Lung (tissue), 11 donors: ENCODE measurements at regions not wholly inside any gene's neighbourhood (a gene's known extent, or its start where the extent isn't known, plus 50 kb on each side); places are given as distances from the start of the nearest gene placed in this dataset.

Experiments
- ATAC-seq: fragments of 200-7000 bp; cut with Tn5 transposase; one replicate; pipeline ENCODE4 v1.9.1; 2020; ENCODE audit warnings: moderate number of reproducible peaks; ENCODE audit not compliant: insufficient read depth, low FRiP score
- DNase-seq, 3 donors: peaks; one replicate each; pipeline ENCODE4 v3.0.0-alpha.2; 2013 to 2017
- H3K27ac ChIP-seq, 2 donors: one replicate each; pipeline ENCODE4 v1.5.1; 2013; ENCODE audit warnings: mild to moderate bottlenecking in 2 of 2, moderate library complexity in 2 of 2, control low read depth in 1 of 2, inconsistent platforms in 1 of 2, low read depth in 1 of 2, low read length in 1 of 2
- H3K27me3 ChIP-seq, 3 donors: one replicate each; pipeline ENCODE4 v1.5.1; 2013; ENCODE audit warnings: low read length in 2 of 3; ENCODE audit not compliant: control insufficient read depth in 3 of 3, insufficient read depth in 3 of 3
- H3K36me3 ChIP-seq, 4 donors: one replicate each; pipeline ENCODE4 v1.5.1; 2013; ENCODE audit warnings: low read length in 4 of 4, mild to moderate bottlenecking in 1 of 4, moderate library complexity in 1 of 4; ENCODE audit not compliant: control insufficient read depth in 4 of 4, insufficient read depth in 4 of 4
- H3K4me1 ChIP-seq, 5 donors: one replicate each; pipeline ENCODE4 v1.5.1; 2013; ENCODE audit warnings: low read length in 5 of 5, mild to moderate bottlenecking in 2 of 5, moderate library complexity in 1 of 5; ENCODE audit not compliant: control insufficient read depth in 5 of 5, insufficient read depth in 5 of 5
- H3K4me3 ChIP-seq: one replicate; pipeline ENCODE4 v1.5.1; 2013; ENCODE audit warnings: mild to moderate bottlenecking, control low read depth, moderate library complexity
- H3K9ac ChIP-seq, 2 donors: one replicate each; pipeline ENCODE4 v1.5.1; 2013; ENCODE audit warnings: low read length in 2 of 2, control low read depth in 1 of 2; ENCODE audit not compliant: insufficient read depth in 1 of 2
- H3K9me3 ChIP-seq, 4 donors: one replicate each; pipeline ENCODE4 v1.5.1; 2013; ENCODE audit warnings: low read length in 3 of 4, mild to moderate bottlenecking in 1 of 4, moderate library complexity in 1 of 4; ENCODE audit not compliant: control insufficient read depth in 4 of 4, insufficient read depth in 3 of 4
- CTCF ChIP-seq: IDR thresholded peaks from 2 replicates; pipeline ENCODE4 v1.5.1; 2012; ENCODE audit warnings: mild to moderate bottlenecking; ENCODE audit errors: control extremely low read depth, extremely low read depth
- WGBS, 2 donors: extraction: QIAGEN DNeasy Blood & Tissue Kit; methylation state at CpG; one replicate each; pipeline ENCODE4 v1.1.7; 2013; 5-methylcytosine and 5-hydroxymethylcytosine counted together
- donor health status: control.
- donor health status: control.
- donor health status: Bipolar disorder and iron deficiency.
- donor health status: healthy.
- donor health status: DM: yes; HTN: yes; CAD: no.

GRCh38 chr4:128600410-128600809 is 209.1 kb upstream of the JADE1 start:
- 37 to 68% methylated on average over 3 of the region's 3 CpGs for WGBS, 2 donors
- no peaks in the 10 kb centered on the region for H3K27me3 ChIP-seq
- no peaks in the 10 kb centered on the region for H3K9me3 ChIP-seq
- TF ChIP-seq CTCF, result no peak
- ATAC-seq (peak; percentile 14), DNase-seq (peak; percentile 16 to 57 (median 32))
- no peaks in the 10 kb centered on the region for H3K36me3 ChIP-seq
- H3K9ac ChIP-seq, result no peak overlapping the region
- peak overlapping the region in 1 of 2 donors; percentile 43 for H3K27ac ChIP-seq
- H3K4me1 ChIP-seq, result peaks cover 0 to 24% (median 15%) of the 10 kb centered on the region in 5 donors
- no peak overlapping the region for H3K4me3 ChIP-seq

GRCh38 chr4:128597500-128597899 is 212.0 kb upstream of the JADE1 start:
- Histone ChIP-seq H3K4me1 (peaks cover 0 to 24% (median 15%) of the 10 kb centered on the region in 5 donors), H3K36me3 (no peaks in the 10 kb centered on the region), H3K9me3 (peaks cover 0 to 2% (median 0%) of the 10 kb centered on the region in 4 donors), H3K9ac (no peak overlapping the region), H3K4me3 (no peak overlapping the region), H3K27me3 (no peaks in the 10 kb centered on the region), H3K27ac (no peak overlapping the region)
- TF ChIP-seq CTCF, result no peak
- no peak for DNase-seq
- no peak for ATAC-seq
- 92 to 94% methylated on average over 3 of the region's 3 CpGs for WGBS, 2 donors

- Histone ChIP-seq H3K36me3 (no peaks in the 10 kb centered on the region), H3K9me3 (peaks cover 0 to 2% (median 0%) of the 10 kb centered on the region in 4 donors), H3K27me3 (no peaks in the 10 kb centered on the region), H3K9ac (no peak overlapping the region), H3K4me1 (peaks cover 0 to 23% (median 14%) of the 10 kb centered on the region in 5 donors), H3K4me3 (no peak overlapping the region), H3K27ac (no peak overlapping the region)
- ATAC-seq, result no peak
- no peak for DNase-seq
- 66 to 81% methylated on average over 2 of the region's 2 CpGs for WGBS, 2 donors
- TF ChIP-seq CTCF, result no peak
These were observed 212.6 kb upstream of the JADE1 start for GRCh38 chr4:128596853-128597252.

- ATAC-seq, result no peak
- Histone ChIP-seq H3K27ac (peak overlapping the region in 1 of 2 donors; percentile 17), H3K4me3 (no peak overlapping the region), H3K9ac (no peak overlapping the region), H3K9me3 (peaks cover 0 to 2% (median 0%) of the 10 kb centered on the region in 4 donors), H3K27me3 (no peaks in the 10 kb centered on the region), H3K4me1 (peaks cover 0 to 15% (median 7%) of the 10 kb centered on the region in 5 donors), H3K36me3 (no peaks in the 10 kb centered on the region)
- TF ChIP-seq CTCF, result no peak
- WGBS, 2 donors, result 66 to 80% methylated on average over 5 of the region's 5 CpGs
- DNase-seq, result no peak
These were observed 213.4 kb upstream of the JADE1 start for GRCh38 chr4:128596115-128596514.
